Activated CD8-positive, alpha-beta T cell treated with anti-CD3 and anti-CD28 coated beads for 36 hours (primary cell): ENCODE measurements at regions not wholly inside any gene's neighbourhood (a gene's known extent, or its start where the extent isn't known, plus 50 kb on each side); places are given as distances from the start of the nearest gene placed in this dataset.

Experiments used
- ATAC-seq: fragments of 200-7000 bp; cut with Tn5 transposase; one replicate; pipeline ENCODE4 v1.10.0; 2021; ENCODE audit warnings: mild to moderate bottlenecking, moderate library complexity
- CTCF ChIA-PET: fragments of 350-600 bp; sonication (Branson Sonifier 250); formaldehyde crosslinking; loops from one replicate; lab custom pipeline; 2021; ENCODE audit warnings: antibody characterized with exemption; lab: Charles Lee
- POLR2A ChIA-PET: fragments of 350-600 bp; sonication (Branson Sonifier 250); formaldehyde crosslinking; loops from one replicate; lab custom pipeline; 2021; ENCODE audit warnings: antibody characterized with exemption; lab: Charles Lee
- DNase-seq: peaks from one replicate; pipeline ENCODE4 v3.0.0-alpha.2; 2020
- H3K27ac Mint-ChIP-seq: one replicate; pipeline ENCODE4 v1.8.0; 2021; ENCODE audit warnings: mild to moderate bottlenecking, mixed read lengths
- H3K27me3 Mint-ChIP-seq: one replicate; pipeline ENCODE4 v1.8.0; 2021; ENCODE audit warnings: mixed read lengths
- H3K36me3 Mint-ChIP-seq: one replicate; pipeline ENCODE4 v1.8.0; 2021; ENCODE audit warnings: low read depth, mixed read lengths
- H3K4me1 Mint-ChIP-seq: one replicate; pipeline ENCODE4 v1.8.0; 2021; ENCODE audit warnings: low read depth, mixed read lengths
- H3K4me3 Mint-ChIP-seq: one replicate; pipeline ENCODE4 v1.8.0; 2021; ENCODE audit warnings: mild to moderate bottlenecking, moderate library complexity, mixed read lengths
- H3K9me3 Mint-ChIP-seq: one replicate; pipeline ENCODE4 v1.8.0; 2021; ENCODE audit warnings: mixed read lengths
- intact Hi-C: fragments of 100-400 bp; cut with micrococcal nuclease; formaldehyde crosslinking; loops from one replicate; pipeline ENCODE4 v1.10.0; 2022
- TF ChIP-seq, protein P1 (sequence below): fragments of 200-600 bp; IDR thresholded peaks from one replicate; pipeline ENCODE4 v1.8.0; 2022; ENCODE audit warnings: antibody characterized with exemption, mild to moderate bottlenecking

DNA sequence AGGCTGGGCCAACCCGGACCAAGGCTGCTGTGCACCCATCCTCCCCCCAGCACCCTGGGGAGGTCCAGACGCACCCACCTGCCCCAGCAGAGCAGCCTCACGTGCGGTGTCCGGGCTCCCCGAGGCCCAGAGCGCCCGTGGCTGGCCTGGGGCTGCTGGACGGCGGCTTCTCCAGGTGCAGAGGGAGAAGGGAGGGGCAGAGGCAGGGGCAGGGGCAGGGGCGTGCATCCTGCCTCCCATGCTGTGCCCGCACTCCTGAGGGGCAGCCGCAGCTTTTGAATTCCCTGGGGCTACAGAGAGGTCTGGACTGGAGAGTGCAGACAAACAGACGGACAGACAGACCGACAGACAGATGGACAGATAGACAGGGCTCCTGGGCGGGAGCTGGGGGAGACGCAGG lies 83.6 kb upstream of the PRR5 start:
- TF ChIP-seq, protein P1, sequence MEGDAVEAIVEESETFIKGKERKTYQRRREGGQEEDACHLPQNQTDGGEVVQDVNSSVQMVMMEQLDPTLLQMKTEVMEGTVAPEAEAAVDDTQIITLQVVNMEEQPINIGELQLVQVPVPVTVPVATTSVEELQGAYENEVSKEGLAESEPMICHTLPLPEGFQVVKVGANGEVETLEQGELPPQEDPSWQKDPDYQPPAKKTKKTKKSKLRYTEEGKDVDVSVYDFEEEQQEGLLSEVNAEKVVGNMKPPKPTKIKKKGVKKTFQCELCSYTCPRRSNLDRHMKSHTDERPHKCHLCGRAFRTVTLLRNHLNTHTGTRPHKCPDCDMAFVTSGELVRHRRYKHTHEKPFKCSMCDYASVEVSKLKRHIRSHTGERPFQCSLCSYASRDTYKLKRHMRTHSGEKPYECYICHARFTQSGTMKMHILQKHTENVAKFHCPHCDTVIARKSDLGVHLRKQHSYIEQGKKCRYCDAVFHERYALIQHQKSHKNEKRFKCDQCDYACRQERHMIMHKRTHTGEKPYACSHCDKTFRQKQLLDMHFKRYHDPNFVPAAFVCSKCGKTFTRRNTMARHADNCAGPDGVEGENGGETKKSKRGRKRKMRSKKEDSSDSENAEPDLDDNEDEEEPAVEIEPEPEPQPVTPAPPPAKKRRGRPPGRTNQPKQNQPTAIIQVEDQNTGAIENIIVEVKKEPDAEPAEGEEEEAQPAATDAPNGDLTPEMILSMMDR: no peak
- intact Hi-C loops: no loop called here
- POLR2A ChIA-PET: no interaction called here
- ATAC-seq: no peak
- Mint-ChIP-seq H3K4me3 (no peak overlapping the region), H3K9me3 (peaks cover 11% of the 10 kb centered on the region), H3K27me3 (no peaks in the 10 kb centered on the region), H3K4me1 (peaks cover 3% of the 10 kb centered on the region), H3K36me3 (no peaks in the 10 kb centered on the region), H3K27ac (no peak overlapping the region)
- CTCF ChIA-PET: no interaction called here
- DNase-seq: no peak

GRCh38 chr22:44617828-44618227 lies 84.2 kb upstream of the PRR5 start:
- ChIA-PET POLR2A (no interaction called here), CTCF (no interaction called here)
- no peak overlapping the region for H3K27ac Mint-ChIP-seq
- ATAC-seq: no peak
- intact Hi-C loops: no loop called here
- DNase-seq: no peak
- H3K36me3 Mint-ChIP-seq: no peaks in the 10 kb centered on the region
- TF ChIP-seq, protein P1: no peak
- H3K4me3 Mint-ChIP-seq: no peak overlapping the region
- peaks cover 14% of the 10 kb centered on the region for H3K9me3 Mint-ChIP-seq
- peaks cover 3% of the 10 kb centered on the region for H3K4me1 Mint-ChIP-seq
- H3K27me3 Mint-ChIP-seq: no peaks in the 10 kb centered on the region

GRCh38 chr22:44616882-44617655 lies 84.9 kb upstream of the PRR5 start:
- ChIA-PET POLR2A (no interaction called here), CTCF (no interaction called here)
- no peak overlapping the region for H3K27ac Mint-ChIP-seq
- peaks cover 3% of the 10 kb centered on the region for H3K4me1 Mint-ChIP-seq
- H3K36me3 Mint-ChIP-seq: no peaks in the 10 kb centered on the region
- peaks cover 16% of the 10 kb centered on the region for H3K9me3 Mint-ChIP-seq
- no peak for ATAC-seq
- TF ChIP-seq, protein P1: no peak
- intact Hi-C loops: no loop called here
- H3K27me3 Mint-ChIP-seq: no peaks in the 10 kb centered on the region
- peak; percentile 18 for DNase-seq
- H3K4me3 Mint-ChIP-seq: no peak overlapping the region

DNA sequence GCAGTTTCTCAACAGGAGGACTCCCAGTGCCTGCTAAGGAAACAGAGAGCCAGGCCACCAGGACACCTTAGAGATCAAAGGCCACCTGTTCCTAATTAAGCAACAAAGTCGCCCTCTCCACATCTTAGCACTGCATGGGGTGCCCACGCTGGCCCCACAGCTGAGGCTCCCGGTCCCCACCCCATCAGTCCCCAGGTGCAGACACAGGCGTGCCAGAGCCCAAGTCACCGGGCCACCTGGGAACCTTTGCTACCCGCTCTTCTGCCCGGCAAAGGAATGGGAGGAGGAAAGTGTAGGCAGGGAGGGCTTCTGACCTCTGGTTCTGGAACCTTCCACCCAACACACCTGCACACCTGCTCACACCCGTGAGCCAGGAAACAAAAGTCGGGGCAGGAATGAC lies 85.5 kb upstream of the PRR5 start:
- ChIA-PET POLR2A (no interaction called here), CTCF (no interaction called here)
- no peak overlapping the region for H3K4me3 Mint-ChIP-seq
- no peak for DNase-seq
- no peak overlapping the region for H3K27ac Mint-ChIP-seq
- H3K36me3 Mint-ChIP-seq: no peaks in the 10 kb centered on the region
- ATAC-seq: no peak
- intact Hi-C loops: no loop called here
- TF ChIP-seq, protein P1: no peak
- peaks cover 3% of the 10 kb centered on the region for H3K4me1 Mint-ChIP-seq
- peaks cover 21% of the 10 kb centered on the region for H3K9me3 Mint-ChIP-seq
- no peaks in the 10 kb centered on the region for H3K27me3 Mint-ChIP-seq

DNA sequence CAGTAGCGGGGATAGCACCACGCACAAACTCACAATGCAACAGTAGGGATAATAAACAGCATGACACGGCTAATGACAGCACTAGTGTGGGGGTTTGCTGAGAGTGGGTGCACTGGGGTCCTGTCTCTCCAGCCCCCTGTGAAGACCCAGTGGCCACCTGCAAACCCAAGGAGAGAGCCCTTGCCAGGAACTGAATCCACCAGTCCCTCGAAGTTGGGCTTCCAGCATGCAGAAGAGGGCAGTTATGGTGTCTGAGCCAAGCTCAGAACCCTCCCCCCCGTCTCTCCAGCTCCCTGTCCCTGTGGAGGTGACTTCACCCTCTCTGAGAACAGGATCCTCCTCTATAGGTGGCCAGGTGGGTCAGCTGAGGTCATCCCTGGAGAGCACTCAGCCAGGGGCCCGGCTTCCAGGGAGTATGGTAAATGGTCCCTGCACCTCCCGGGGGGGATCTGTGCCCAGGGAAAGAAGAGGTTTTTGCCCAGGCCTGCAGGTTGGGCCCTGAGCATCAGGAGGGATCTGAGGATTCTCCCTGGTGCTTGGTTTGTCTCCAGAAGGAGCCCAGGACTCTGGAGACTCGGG lies 86.3 kb upstream of the PRR5 start:
- ATAC-seq (no peak), DNase-seq (no peak)
- no peak overlapping the region for H3K4me3 Mint-ChIP-seq
- intact Hi-C loops: no loop called here
- ChIA-PET POLR2A (no interaction called here), CTCF (no interaction called here)
- no peaks in the 10 kb centered on the region for H3K36me3 Mint-ChIP-seq
- TF ChIP-seq, protein P1: no peak
- H3K27ac Mint-ChIP-seq: no peak overlapping the region
- no peaks in the 10 kb centered on the region for H3K27me3 Mint-ChIP-seq
- H3K9me3 Mint-ChIP-seq: peaks cover 27% of the 10 kb centered on the region
- H3K4me1 Mint-ChIP-seq: peaks cover under 1% of the 10 kb centered on the region
